PC-3 (cell line): ENCODE measurements at regions not wholly inside any gene's neighbourhood (a gene's known extent, or its start where the extent isn't known, plus 50 kb on each side); places are given as distances from the start of the nearest gene placed in this dataset.

ENCODE experiments used
- CTCF ChIP-seq: fragments of 300-600 bp; sonication (generic); conservative IDR thresholded peaks from 2 replicates; pipeline ENCODE4 v1.5.1; 2017; ENCODE audit warnings: antibody characterized with exemption, low read depth, mild to moderate bottlenecking, low read length
- EZH2 ChIP-seq: fragments of 300-600 bp; sonication (generic); IDR thresholded peaks from one replicate; pipeline ENCODE4 v1.6.1; 2017; ENCODE audit warnings: antibody characterized with exemption, mild to moderate bottlenecking, low read length; ENCODE audit not compliant: unreplicated experiment
- EZH2phosphoT487 ChIP-seq: fragments of 300-600 bp; sonication (generic); IDR thresholded peaks from 2 replicates; pipeline ENCODE4 v1.6.1; 2018; ENCODE audit warnings: mild to moderate bottlenecking, antibody characterized with exemption, low read length, borderline replicate concordance

GRCh38 chr2:2926858-2927175 lies 450.8 kb downstream of the EIPR1 start:
- no peak for TF ChIP-seq CTCF
- no peak for TF ChIP-seq EZH2phosphoT487
- no peak for TF ChIP-seq EZH2
